IMR-90 (cell line): ENCODE measurements at regions not wholly inside any gene's neighbourhood (a gene's known extent, or its start where the extent isn't known, plus 50 kb on each side); places are given as distances from the start of the nearest gene placed in this dataset.

Source experiments
- CTCF ChIP-seq: conservative IDR thresholded peaks from 2 replicates; pipeline ENCODE4 v1.5.1; 2012; ENCODE audit warnings: mild to moderate bottlenecking, low read depth, low read length, improper control_type of control experiment
- FOS ChIP-seq: fragments of 150-350 bp; IDR thresholded peaks from 2 replicates; pipeline ENCODE4 v1.6.1; 2016; ENCODE audit warnings: low read depth, low read length
- RCOR1 ChIP-seq: IDR thresholded peaks from 2 replicates; pipeline ENCODE4 v1.6.1; 2012; ENCODE audit warnings: mild to moderate bottlenecking, low read length, improper control_type of control experiment; ENCODE audit not compliant: insufficient replicate concordance

GRCh38 chr18:28905509-28905908, 728.6 kb upstream of the CDH2 start:
- TF ChIP-seq CTCF (no peak), FOS (no peak), RCOR1 (no peak)
